ENCODE measurements at regions not wholly inside any gene's neighbourhood (a gene's known extent, or its start where the extent isn't known, plus 50 kb on each side); places are given as distances from the start of the nearest gene placed in this dataset.

DNA sequence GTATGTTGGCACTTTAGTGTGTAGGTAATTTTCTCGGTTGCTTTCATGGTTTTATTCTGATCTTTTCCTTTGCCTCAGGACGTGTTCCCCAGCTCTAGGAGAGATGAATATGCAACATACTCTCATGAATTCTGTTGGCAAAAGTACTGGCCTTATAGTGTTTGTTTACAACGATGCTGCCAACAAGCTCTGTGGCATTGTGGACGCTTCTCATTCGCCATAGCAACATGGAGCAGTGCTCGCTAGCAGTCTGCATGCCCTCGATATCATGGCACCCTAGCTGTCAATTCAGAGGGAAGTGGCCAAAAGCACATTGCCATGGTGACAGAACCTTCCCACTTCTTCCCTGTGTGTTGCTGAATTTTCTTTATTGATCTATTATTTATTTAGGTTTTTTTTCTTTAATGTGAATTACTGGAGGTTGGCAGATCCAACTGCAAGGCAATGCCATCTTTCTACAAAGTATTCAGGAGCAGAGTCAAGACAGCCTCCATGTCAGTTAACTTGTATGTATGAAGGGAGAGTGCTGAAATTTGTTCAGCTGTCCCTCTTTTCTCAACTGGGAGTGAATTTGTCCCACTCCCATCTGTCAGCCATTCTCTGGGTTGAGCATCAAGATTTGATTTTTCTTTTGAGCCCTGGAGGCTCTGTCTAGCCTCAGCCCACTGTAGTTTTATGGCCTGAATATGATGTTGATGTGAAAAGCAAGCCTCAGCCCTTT is 224.9 kb upstream of the VCX3A start:
- H3K27ac ChIP-seq (ENCODE audit: insufficient read depth, low read length), result no peak overlapping the region
- no peak overlapping the region for H2AFZ ChIP-seq (ENCODE audit: low read length)
- no peak overlapping the region for H3K9ac ChIP-seq (ENCODE audit: insufficient read depth, low read length)
- TF ChIP-seq, protein P1, sequence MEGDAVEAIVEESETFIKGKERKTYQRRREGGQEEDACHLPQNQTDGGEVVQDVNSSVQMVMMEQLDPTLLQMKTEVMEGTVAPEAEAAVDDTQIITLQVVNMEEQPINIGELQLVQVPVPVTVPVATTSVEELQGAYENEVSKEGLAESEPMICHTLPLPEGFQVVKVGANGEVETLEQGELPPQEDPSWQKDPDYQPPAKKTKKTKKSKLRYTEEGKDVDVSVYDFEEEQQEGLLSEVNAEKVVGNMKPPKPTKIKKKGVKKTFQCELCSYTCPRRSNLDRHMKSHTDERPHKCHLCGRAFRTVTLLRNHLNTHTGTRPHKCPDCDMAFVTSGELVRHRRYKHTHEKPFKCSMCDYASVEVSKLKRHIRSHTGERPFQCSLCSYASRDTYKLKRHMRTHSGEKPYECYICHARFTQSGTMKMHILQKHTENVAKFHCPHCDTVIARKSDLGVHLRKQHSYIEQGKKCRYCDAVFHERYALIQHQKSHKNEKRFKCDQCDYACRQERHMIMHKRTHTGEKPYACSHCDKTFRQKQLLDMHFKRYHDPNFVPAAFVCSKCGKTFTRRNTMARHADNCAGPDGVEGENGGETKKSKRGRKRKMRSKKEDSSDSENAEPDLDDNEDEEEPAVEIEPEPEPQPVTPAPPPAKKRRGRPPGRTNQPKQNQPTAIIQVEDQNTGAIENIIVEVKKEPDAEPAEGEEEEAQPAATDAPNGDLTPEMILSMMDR (conservative IDR thresholded peaks at IDR 0.05 in 1 of 2, IDR thresholded peaks at IDR 0.05 in 1 of 2; ENCODE audit: low read depth in 1 of 2, low read length in 2 of 2), result no peak
- no peak for TF ChIP-seq EZH2 (IDR thresholded peaks at IDR 0.05; ENCODE audit: low read length, missing control alignments)
- no peaks in the 10 kb centered on the region for H3K9me3 ChIP-seq (ENCODE audit: control insufficient read depth, insufficient read depth, low read depth, low read length)
- no peaks in the 10 kb centered on the region for H3K27me3 ChIP-seq (ENCODE audit: control insufficient read depth, insufficient read depth, low read length)
- no peaks in the 10 kb centered on the region for H3K36me3 ChIP-seq (ENCODE audit: control insufficient read depth, insufficient read depth, low read length)
- no peaks in the 10 kb centered on the region for H3K79me2 ChIP-seq (ENCODE audit: control insufficient read depth, insufficient read depth, low read length)
- H4K20me1 ChIP-seq (ENCODE audit: control insufficient read depth, extremely low read depth, insufficient read depth, low read length), result no peaks in the 10 kb centered on the region
- no peak overlapping the region for H3K4me2 ChIP-seq (ENCODE audit: extremely low read depth, insufficient read depth, low read length)
- DNase-seq (ENCODE audit: low read depth in 2 of 2), result no peak
- H3K4me1 ChIP-seq (ENCODE audit: control insufficient read depth, extremely low read depth, insufficient read depth, low read length), result no peaks in the 10 kb centered on the region
- H3K4me3 ChIP-seq (replicated peaks in 1 of 4; ENCODE audit: control extremely low read depth in 1 of 4, insufficient read depth in 1 of 4, low read depth in 3 of 4, low read length in 4 of 4), result no peak overlapping the region

DNA sequence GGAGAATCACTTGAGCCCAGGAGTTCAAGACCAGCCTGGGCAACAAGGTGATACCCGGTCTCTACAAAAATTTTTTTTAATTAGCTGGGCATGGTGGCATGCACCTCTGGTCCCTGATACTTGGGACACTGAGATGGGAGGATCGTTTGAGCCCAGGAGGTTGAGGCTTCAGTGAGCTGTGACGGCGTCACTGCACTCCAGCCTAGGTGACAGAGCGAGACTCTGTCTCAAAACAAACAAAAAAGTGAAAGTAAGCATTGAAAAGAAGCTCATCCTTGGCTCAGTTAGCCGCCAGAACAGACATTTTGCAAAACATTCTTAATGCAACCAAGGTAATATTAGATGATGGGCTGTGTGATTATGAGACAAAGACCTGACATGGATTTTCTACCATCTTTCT is 223.3 kb upstream of the VCX3A start:
- Histone ChIP-seq H3K4me2 (ENCODE audit: extremely low read depth, insufficient read depth, low read length) (no peak overlapping the region), H3K9me3 (ENCODE audit: control insufficient read depth, insufficient read depth, low read depth, low read length) (no peaks in the 10 kb centered on the region), H3K4me3 (replicated peaks in 1 of 4; ENCODE audit: control extremely low read depth in 1 of 4, insufficient read depth in 1 of 4, low read depth in 3 of 4, low read length in 4 of 4) (no peak overlapping the region), H3K4me1 (ENCODE audit: control insufficient read depth, extremely low read depth, insufficient read depth, low read length) (no peaks in the 10 kb centered on the region), H3K27me3 (ENCODE audit: control insufficient read depth, insufficient read depth, low read length) (no peaks in the 10 kb centered on the region), H3K9ac (ENCODE audit: insufficient read depth, low read length) (no peak overlapping the region), H2AFZ (ENCODE audit: low read length) (no peak overlapping the region), H3K79me2 (ENCODE audit: control insufficient read depth, insufficient read depth, low read length) (no peaks in the 10 kb centered on the region), H4K20me1 (ENCODE audit: control insufficient read depth, extremely low read depth, insufficient read depth, low read length) (no peaks in the 10 kb centered on the region), H3K36me3 (ENCODE audit: control insufficient read depth, insufficient read depth, low read length) (no peaks in the 10 kb centered on the region), H3K27ac (ENCODE audit: insufficient read depth, low read length) (no peak overlapping the region)
- no peak for DNase-seq (ENCODE audit: low read depth in 2 of 2)
- TF ChIP-seq, protein P1 (conservative IDR thresholded peaks at IDR 0.05 in 1 of 2, IDR thresholded peaks at IDR 0.05 in 1 of 2; ENCODE audit: low read depth in 1 of 2, low read length in 2 of 2), result no peak
- no peak for TF ChIP-seq EZH2 (IDR thresholded peaks at IDR 0.05; ENCODE audit: low read length, missing control alignments)

DNA sequence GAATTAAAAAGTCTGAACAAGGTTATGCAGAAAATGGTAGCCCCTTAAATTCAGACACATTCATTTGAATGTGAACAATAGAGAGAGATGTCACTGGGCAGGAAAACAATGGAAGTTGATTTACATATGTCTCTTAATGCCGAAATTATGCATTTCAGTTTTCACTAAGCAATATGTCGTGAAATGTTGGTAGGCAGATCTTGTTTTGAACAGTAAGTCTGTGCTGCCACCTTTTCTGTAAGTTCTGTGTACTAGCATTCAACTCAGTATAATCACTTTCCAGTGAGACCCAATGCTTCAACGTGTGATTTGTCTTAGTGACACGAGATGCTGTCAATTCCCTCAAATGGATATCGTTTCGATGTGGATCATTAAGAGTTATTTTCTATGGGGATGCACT is 222.7 kb upstream of the VCX3A start:
- Histone ChIP-seq H2AFZ (ENCODE audit: low read length) (no peak overlapping the region), H3K4me1 (ENCODE audit: control insufficient read depth, extremely low read depth, insufficient read depth, low read length) (no peaks in the 10 kb centered on the region), H3K27ac (ENCODE audit: insufficient read depth, low read length) (no peak overlapping the region), H3K79me2 (ENCODE audit: control insufficient read depth, insufficient read depth, low read length) (no peaks in the 10 kb centered on the region), H4K20me1 (ENCODE audit: control insufficient read depth, extremely low read depth, insufficient read depth, low read length) (no peaks in the 10 kb centered on the region), H3K4me3 (replicated peaks in 1 of 4; ENCODE audit: control extremely low read depth in 1 of 4, insufficient read depth in 1 of 4, low read depth in 3 of 4, low read length in 4 of 4) (no peak overlapping the region), H3K9ac (ENCODE audit: insufficient read depth, low read length) (no peak overlapping the region), H3K9me3 (ENCODE audit: control insufficient read depth, insufficient read depth, low read depth, low read length) (no peaks in the 10 kb centered on the region), H3K27me3 (ENCODE audit: control insufficient read depth, insufficient read depth, low read length) (no peaks in the 10 kb centered on the region), H3K4me2 (ENCODE audit: extremely low read depth, insufficient read depth, low read length) (no peak overlapping the region), H3K36me3 (ENCODE audit: control insufficient read depth, insufficient read depth, low read length) (no peaks in the 10 kb centered on the region)
- no peak for TF ChIP-seq EZH2 (IDR thresholded peaks at IDR 0.05; ENCODE audit: low read length, missing control alignments)
- TF ChIP-seq, protein P1 (conservative IDR thresholded peaks at IDR 0.05 in 1 of 2, IDR thresholded peaks at IDR 0.05 in 1 of 2; ENCODE audit: low read depth in 1 of 2, low read length in 2 of 2), result no peak
- no peak for DNase-seq (ENCODE audit: low read depth in 2 of 2)

All from fibroblast of lung (primary cell).